Stomach (tissue), 8 donors: ENCODE measurements at regions not wholly inside any gene's neighbourhood (a gene's known extent, or its start where the extent isn't known, plus 50 kb on each side); places are given as distances from the start of the nearest gene placed in this dataset.

Source experiments
- DNase-seq, 2 donors: peaks; one replicate each; pipeline versions ENCODE4 v3.0.0 to v3.0.0-alpha.2; 2013 to 2019
- H3K27ac ChIP-seq, 5 donors: fragments of 200-600 bp in 4 of 5; sonication (generic) in 4 of 5; one replicate each; pipeline ENCODE4 v1.5.1; 2013 to 2019; ENCODE audit warnings: mild to moderate bottlenecking in 1 of 5, moderate library complexity in 1 of 5
- H3K27me3 ChIP-seq, 3 donors: fragments of 200-600 bp; sonication (generic); one replicate each; pipeline ENCODE4 v1.5.1; 2017 to 2019; ENCODE audit warnings: mixed run types in 1 of 3
- H3K36me3 ChIP-seq, 4 donors: fragments of 200-600 bp; sonication (generic); 1 replicate in 3 of 4; 2 replicates in 1 of 4; pipeline ENCODE4 v1.5.1; 2016 to 2019
- H3K4me1 ChIP-seq, 4 donors: fragments of 200-600 bp; sonication (generic); one replicate each; pipeline ENCODE4 v1.5.1; 2016 to 2019
- H3K4me3 ChIP-seq, 4 donors: fragments of 200-600 bp; sonication (generic) in 3 of 4; one replicate each; pipeline ENCODE4 v1.5.1; 2016 to 2019; ENCODE audit warnings: mild to moderate bottlenecking in 1 of 4
- H3K9me3 ChIP-seq, 4 donors: fragments of 200-600 bp; sonication (generic); one replicate each; pipeline ENCODE4 v1.5.1; 2016 to 2019
- EP300 ChIP-seq: sonication (generic); formaldehyde crosslinking; IDR thresholded peaks from one replicate; pipeline ENCODE4 v1.6.1; 2017; ENCODE audit warnings: antibody characterized with exemption
- POLR2A ChIP-seq, 4 donors: fragments of 450-650 bp; IDR thresholded peaks; one replicate each; pipeline ENCODE4 v1.6.1; 2016; ENCODE audit warnings: antibody characterized with exemption in 4 of 4, control low read depth in 2 of 4, mild to moderate bottlenecking in 1 of 4, moderate library complexity in 1 of 4
- POLR2AphosphoS5 ChIP-seq, 3 donors: sonication (generic); formaldehyde crosslinking; IDR thresholded peaks; one replicate each; pipeline ENCODE4 v1.6.1; 2016; ENCODE audit warnings: antibody characterized with exemption in 3 of 3
- WGBS, 5 donors: extraction: QIAGEN DNeasy Blood & Tissue Kit in 3 of 5; methylation state at CpG; one replicate each; pipeline versions ENCODE4 v1.1.5 to v1.1.7; 2013 to 2018; 5-methylcytosine and 5-hydroxymethylcytosine counted together
- intact Hi-C: fragments of 100-400 bp; cut with DNase I; formaldehyde crosslinking; loops from one replicate; pipeline ENCODE4 v1.15.1; 2023; ENCODE audit warnings: low total_unique reads
- TF ChIP-seq, protein P1 (sequence below), 7 experiments: fragments of 450-650 bp in 4 of 7; fragments of 200-600 bp in 3 of 7; sonication (generic) in 3 of 7; IDR thresholded peaks; one replicate each; pipeline ENCODE4 v1.5.1; 2016 to 2019; ENCODE audit warnings: antibody characterized with exemption in 7 of 7, control low read depth in 2 of 7, mild to moderate bottlenecking in 1 of 7
- donor health status: healthy with polysubstance abuse.
- donor health status: Bipolar disorder and iron deficiency.
- donor health status: healthy.

DNA sequence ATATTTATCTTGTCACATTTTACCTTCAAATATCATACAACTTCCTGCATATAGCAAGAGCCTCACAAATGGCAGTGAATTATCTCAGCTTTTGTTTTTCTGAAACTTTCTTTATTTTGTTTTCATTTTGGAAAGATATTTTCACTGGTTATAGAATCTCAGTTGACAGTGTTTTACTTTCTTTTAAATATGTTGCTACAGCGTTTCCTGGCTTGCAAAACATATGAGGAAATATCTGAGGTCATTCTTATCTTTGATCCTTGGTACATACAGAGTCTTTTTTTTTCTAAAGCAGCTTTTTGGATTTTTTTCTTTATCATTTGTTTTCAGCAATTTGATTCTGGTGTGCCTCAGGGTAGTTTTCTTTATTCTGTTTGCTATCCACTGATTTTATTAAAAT is 77.6 kb upstream of the CEP78 start:
- no peaks in the 10 kb centered on the region for H3K27me3 ChIP-seq
- H3K36me3 ChIP-seq: no peaks in the 10 kb centered on the region
- 13 to 38% (median 26%) methylated on average over 1 of the region's 1 CpG for WGBS, 5 donors
- H3K4me3 ChIP-seq: no peak overlapping the region
- intact Hi-C loops: no loop called here
- TF ChIP-seq, protein P1, sequence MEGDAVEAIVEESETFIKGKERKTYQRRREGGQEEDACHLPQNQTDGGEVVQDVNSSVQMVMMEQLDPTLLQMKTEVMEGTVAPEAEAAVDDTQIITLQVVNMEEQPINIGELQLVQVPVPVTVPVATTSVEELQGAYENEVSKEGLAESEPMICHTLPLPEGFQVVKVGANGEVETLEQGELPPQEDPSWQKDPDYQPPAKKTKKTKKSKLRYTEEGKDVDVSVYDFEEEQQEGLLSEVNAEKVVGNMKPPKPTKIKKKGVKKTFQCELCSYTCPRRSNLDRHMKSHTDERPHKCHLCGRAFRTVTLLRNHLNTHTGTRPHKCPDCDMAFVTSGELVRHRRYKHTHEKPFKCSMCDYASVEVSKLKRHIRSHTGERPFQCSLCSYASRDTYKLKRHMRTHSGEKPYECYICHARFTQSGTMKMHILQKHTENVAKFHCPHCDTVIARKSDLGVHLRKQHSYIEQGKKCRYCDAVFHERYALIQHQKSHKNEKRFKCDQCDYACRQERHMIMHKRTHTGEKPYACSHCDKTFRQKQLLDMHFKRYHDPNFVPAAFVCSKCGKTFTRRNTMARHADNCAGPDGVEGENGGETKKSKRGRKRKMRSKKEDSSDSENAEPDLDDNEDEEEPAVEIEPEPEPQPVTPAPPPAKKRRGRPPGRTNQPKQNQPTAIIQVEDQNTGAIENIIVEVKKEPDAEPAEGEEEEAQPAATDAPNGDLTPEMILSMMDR (IDR thresholded peaks at IDR 0.05): no peak
- TF ChIP-seq POLR2A (IDR thresholded peaks at IDR 0.05): no peak
- TF ChIP-seq EP300: no peak
- no peak for TF ChIP-seq POLR2AphosphoS5 (IDR thresholded peaks at IDR 0.05)
- H3K9me3 ChIP-seq: peaks cover 0 to 5% (median 0%) of the 10 kb centered on the region in 4 donors
- no peaks in the 10 kb centered on the region for H3K4me1 ChIP-seq
- H3K27ac ChIP-seq: no peak overlapping the region
- no peak for DNase-seq

DNA sequence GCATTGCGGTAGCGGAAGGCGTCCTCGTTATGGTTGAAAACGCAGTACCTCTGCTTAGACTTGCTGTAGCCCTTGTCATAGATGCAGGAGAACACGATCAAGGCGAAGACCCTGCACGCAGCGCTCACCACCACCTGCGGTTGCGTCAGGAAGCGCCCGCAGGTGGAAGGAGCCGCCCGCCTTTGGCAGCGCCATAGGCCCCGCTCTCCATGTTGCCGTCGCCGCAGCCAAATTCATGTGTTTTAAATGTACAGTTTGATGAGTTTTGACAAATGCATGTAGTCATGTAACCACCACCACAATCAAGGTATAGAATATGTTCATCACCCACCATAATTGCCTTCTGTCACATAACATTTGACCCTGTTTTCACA is 84.9 kb upstream of the CEP78 start:
- 96 to 99% (median 97%) methylated on average over 20 of the region's 20 CpGs for WGBS, 5 donors
- intact Hi-C loops: no loop called here
- Histone ChIP-seq H3K27me3 (no peaks in the 10 kb centered on the region), H3K36me3 (no peaks in the 10 kb centered on the region), H3K27ac (no peak overlapping the region), H3K9me3 (no peaks in the 10 kb centered on the region), H3K4me3 (no peak overlapping the region), H3K4me1 (no peaks in the 10 kb centered on the region)
- no peak for DNase-seq
- no peak for TF ChIP-seq POLR2AphosphoS5 (IDR thresholded peaks at IDR 0.05)
- no peak for TF ChIP-seq EP300
- TF ChIP-seq POLR2A (IDR thresholded peaks at IDR 0.05): no peak
- TF ChIP-seq, protein P1 (IDR thresholded peaks at IDR 0.05): no peak

DNA sequence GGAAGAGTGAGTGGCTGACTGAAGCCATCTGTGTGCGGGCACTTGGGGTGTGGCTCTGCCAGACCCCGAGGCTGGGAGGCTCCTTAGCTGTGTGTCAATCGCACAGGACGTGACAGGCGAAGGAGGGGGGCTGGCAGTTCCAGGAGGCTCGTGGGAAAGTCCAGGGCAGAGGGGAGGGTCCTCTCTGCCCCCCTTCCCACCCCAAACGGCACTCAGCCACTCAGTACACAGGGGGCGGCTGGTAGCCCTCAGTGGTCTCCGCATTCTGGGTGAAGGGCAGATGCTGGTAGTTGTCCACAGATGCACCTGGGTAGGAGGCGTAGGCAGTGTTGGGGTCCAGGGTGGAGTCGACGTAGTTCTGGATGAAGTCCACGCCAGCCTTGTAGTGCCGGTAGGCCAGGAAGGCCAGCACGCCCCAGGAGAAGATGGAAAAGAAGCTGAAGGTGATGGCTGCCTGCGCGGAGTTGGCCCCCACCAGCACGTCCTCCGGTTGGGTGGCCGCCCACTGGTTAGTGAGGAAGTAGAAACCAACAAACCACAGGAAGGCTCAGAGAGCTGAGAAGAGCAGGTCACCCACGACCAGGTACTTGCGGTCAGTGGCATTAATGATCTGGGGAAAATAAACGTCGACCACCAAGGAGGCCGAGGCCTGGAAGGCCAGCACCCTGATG is 85.4 kb upstream of the CEP78 start:
- WGBS, 5 donors: 88 to 93% (median 90%) methylated on average over 25 of the region's 25 CpGs
- Histone ChIP-seq H3K27me3 (no peaks in the 10 kb centered on the region), H3K36me3 (no peaks in the 10 kb centered on the region), H3K4me3 (no peak overlapping the region), H3K9me3 (no peaks in the 10 kb centered on the region), H3K27ac (no peak overlapping the region), H3K4me1 (peaks cover 0 to 2% (median 0%) of the 10 kb centered on the region in 4 donors)
- TF ChIP-seq POLR2A (IDR thresholded peaks at IDR 0.05) (no peak), POLR2AphosphoS5 (IDR thresholded peaks at IDR 0.05) (no peak), EP300 (no peak)
- TF ChIP-seq, protein P1 (IDR thresholded peaks at IDR 0.05): no peak
- intact Hi-C loops: no loop called here
- DNase-seq: no peak

DNA sequence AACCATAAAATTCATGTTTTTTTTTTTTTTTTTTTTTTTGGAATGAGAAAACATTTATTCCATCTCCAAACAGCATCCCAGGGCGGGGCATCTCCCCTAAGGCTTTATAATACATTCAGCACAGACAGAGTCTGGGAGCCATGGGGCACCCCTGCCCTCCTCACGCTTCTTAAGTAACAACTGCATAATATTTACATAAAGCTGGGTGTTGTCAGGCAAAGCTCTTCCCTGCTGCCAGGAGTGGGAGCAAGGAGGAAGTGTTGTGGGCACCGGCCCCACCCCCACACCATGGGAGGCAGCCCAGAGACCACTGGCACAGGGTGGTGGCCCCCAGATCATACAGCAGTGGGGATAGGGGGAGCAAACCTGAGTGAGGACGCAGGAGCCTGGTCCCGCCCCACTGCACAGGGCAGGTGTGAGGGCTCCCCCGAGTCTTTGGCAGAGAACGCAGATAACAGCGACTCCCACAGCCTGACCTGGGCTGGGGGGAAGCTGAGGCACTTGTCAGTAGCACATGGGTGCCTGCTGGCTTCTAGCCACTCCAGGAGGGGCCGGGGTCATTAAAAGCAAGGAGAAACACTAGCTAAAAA is 86.1 kb upstream of the CEP78 start:
- Histone ChIP-seq H3K36me3 (no peaks in the 10 kb centered on the region), H3K27ac (no peak overlapping the region), H3K9me3 (no peaks in the 10 kb centered on the region), H3K4me3 (no peak overlapping the region), H3K4me1 (peaks cover 0 to 6% (median 0%) of the 10 kb centered on the region in 4 donors), H3K27me3 (no peaks in the 10 kb centered on the region)
- TF ChIP-seq POLR2A (IDR thresholded peaks at IDR 0.05): no peak
- TF ChIP-seq, protein P1 (IDR thresholded peaks at IDR 0.05): no peak
- TF ChIP-seq EP300: no peak
- no peak for TF ChIP-seq POLR2AphosphoS5 (IDR thresholded peaks at IDR 0.05)
- 54 to 74% (median 69%) methylated on average over 6 to 9 of the region's 9 CpGs for WGBS, 5 donors
- intact Hi-C loops: no loop called here
- DNase-seq: no peak
